ENCODE measurements at regions not wholly inside any gene's neighbourhood (a gene's known extent, or its start where the extent isn't known, plus 50 kb on each side); places are given as distances from the start of the nearest gene placed in this dataset.

GRCh38 chr4:3680656-3681055, 85.5 kb upstream of the ADRA2C start:
- Mint-ChIP-seq H3K9me3 (peaks cover 10% of the 10 kb centered on the region), H3K4me1 (no peaks in the 10 kb centered on the region), H3K27me3 (peaks cover 85% of the 10 kb centered on the region), H3K27ac (no peak overlapping the region), H3K4me3 (no peak overlapping the region), H3K36me3 (no peaks in the 10 kb centered on the region)
- no peak for ATAC-seq

- H3K4me1 Mint-ChIP-seq: no peaks in the 10 kb centered on the region
- H3K36me3 Mint-ChIP-seq: no peaks in the 10 kb centered on the region
- no peak for ATAC-seq
- no peak overlapping the region for H3K27ac Mint-ChIP-seq
- H3K4me3 Mint-ChIP-seq: no peak overlapping the region
- peaks cover 86% of the 10 kb centered on the region for H3K27me3 Mint-ChIP-seq
- peaks cover 10% of the 10 kb centered on the region for H3K9me3 Mint-ChIP-seq
Observed at GRCh38 chr4:3679851-3680311, 86.3 kb upstream of the ADRA2C start.

DNA sequence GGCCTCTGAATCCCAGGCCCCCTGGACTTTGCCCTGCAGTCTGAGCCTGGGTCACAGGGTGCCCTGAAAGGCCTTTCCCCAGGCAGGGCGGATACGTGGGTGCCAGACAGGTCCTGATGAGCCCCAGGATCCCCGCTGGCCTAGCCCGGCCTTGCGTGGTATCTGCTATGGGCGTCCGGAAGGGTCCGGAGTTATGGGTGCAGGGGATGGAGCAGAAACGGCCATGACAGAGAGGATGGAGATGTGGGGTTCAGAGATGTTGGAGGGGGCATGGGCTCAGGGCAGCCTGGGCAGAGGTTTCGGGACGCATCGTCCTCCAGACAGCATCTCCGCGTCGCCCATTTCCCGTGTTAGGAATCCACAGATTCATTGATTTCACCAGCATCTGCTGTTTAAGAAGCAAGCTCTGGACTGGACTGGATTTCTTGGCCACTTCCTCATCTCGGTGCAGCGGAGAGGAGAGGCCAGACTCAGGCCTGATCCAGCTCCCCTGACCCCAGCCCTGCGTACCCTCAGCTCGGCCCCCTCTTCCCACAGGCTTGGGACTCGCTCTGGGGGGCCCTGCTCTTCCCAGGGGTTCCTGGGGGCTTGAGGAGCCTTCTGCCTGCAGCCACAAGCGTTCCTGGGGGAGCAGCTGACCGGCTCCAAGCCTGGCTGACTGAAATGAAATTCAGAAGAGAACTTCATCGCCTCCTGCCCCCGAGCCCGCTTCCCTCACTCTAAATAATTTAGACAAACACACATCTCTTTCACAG, 86.9 kb upstream of the ADRA2C start:
- H3K4me3 Mint-ChIP-seq: no peak overlapping the region

DNA sequence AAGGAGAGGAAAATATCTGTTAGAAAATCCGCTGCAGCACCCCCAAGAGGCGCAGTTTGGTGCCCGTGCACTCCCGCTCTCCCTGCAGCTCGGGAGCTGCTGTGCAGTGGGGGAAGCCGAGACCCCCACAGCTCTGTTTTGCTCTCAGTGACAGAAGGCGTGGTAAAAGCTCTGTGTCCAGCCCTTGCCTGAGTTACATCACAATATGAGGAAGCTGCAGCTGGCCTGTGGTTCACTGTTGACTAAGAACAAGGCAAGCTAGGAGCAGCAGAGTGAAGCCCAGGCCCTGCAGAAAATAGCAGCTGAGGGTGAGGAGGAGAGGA, 88.5 kb upstream of the ADRA2C start:
- peaks cover 16% of the 10 kb centered on the region for H3K9me3 Mint-ChIP-seq
- H3K36me3 Mint-ChIP-seq: no peaks in the 10 kb centered on the region
- no peak for ATAC-seq
- H3K4me3 Mint-ChIP-seq: no peak overlapping the region
- H3K27me3 Mint-ChIP-seq: peaks cover 78% of the 10 kb centered on the region
- no peaks in the 10 kb centered on the region for H3K4me1 Mint-ChIP-seq
- no peak overlapping the region for H3K27ac Mint-ChIP-seq

More for the DNA sequence above, 86.9 kb upstream of the ADRA2C start:
- Mint-ChIP-seq H3K36me3 (no peaks in the 10 kb centered on the region), H3K27me3 (peaks cover 85% of the 10 kb centered on the region), H3K9me3 (peaks cover 10% of the 10 kb centered on the region), H3K4me1 (no peaks in the 10 kb centered on the region), H3K27ac (no peak overlapping the region)
- no peak for ATAC-seq

DNA sequence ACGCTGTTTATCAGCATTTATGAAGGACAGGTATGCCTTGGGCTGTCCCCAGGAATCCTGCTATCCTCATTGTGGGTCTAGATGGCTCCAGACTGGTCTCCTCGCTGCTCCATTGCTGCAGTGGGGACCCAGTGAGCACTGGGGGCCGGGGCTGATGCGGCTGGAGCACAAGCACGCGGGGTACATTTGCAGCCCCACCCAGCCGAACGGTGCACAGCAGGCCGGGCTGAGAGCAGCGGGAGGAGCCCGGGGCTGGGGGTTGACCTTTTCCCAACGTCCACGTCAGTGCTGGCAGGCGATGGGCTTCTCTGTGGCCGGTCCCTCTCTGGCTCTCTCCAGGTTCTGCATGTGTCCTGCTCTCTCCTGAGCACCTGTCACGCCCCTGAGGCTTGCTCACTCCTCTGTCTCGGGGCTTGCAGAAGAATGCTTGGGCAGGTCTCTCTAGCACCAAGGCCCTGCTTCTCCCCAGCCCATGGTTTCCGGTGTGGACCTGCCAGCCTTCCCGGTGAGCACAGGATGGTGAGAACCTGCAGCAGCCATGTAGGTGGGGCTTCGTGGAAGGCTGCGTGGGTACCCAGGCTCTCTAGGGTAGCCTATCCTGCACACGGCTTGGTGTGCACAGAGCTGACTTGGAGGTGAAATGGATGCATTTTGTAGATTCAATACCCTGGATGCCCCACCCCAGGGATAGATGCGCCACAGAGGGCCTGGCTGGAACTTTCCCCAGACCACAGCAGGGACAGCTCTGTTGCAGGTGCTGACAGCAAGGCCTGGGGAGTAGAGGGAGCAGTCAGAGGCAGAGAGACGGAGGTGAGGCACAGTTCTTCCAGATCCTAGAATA, 89.1 kb upstream of the ADRA2C start:
- Mint-ChIP-seq H3K9me3 (peaks cover 21% of the 10 kb centered on the region), H3K36me3 (no peaks in the 10 kb centered on the region), H3K4me1 (no peaks in the 10 kb centered on the region), H3K4me3 (no peak overlapping the region), H3K27ac (no peak overlapping the region), H3K27me3 (peaks cover 78% of the 10 kb centered on the region)
- no peak for ATAC-seq

- no peak for ATAC-seq
- H3K27me3 Mint-ChIP-seq: peaks cover 81% of the 10 kb centered on the region
- no peaks in the 10 kb centered on the region for H3K36me3 Mint-ChIP-seq
- peaks cover 23% of the 10 kb centered on the region for H3K9me3 Mint-ChIP-seq
- no peaks in the 10 kb centered on the region for H3K4me1 Mint-ChIP-seq
- no peak overlapping the region for H3K4me3 Mint-ChIP-seq
- no peak overlapping the region for H3K27ac Mint-ChIP-seq
Observed at GRCh38 chr4:3676196-3676595, 90.0 kb upstream of the ADRA2C start.

DNA sequence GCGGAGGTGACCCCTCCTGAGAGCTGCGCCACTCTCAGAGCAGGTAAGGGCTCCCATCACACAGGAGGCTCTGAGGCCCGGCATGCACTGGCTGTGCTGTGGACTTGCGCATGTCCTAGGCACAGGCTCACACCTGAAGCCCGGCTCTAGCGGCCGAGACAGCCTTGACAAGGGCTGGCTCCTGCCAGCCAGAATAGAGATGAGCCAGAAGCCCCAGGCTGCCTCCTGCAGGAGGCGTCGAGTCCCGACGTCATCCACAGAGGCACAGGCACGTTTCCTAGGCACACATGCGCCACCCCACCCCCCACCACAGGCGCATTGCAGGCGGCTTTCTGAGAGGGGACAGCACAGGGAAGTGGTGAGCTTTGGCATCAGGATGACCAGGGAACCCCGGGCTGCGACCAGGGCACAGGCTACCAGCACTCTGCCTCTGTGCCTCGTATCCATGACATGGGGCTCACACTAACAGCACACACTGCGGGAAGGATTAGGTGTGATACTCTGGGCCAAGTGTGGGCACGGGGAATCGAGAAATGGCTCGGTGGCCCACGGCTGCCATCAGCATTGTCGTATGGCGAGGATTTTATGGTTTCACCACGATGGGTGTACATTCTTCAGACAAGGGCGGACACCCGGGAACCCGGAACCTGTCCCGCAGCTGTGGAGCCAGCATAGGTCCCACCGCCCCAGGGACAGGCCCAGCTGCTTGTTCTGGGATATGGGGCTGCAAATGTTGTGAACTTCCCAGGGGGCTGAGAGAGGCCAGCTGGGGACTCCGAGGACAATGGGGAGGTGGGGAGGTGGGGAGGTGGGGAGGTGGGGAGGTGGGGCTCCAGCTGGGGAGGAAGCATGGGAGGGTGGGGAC, 90.7 kb upstream of the ADRA2C start:
- no peaks in the 10 kb centered on the region for H3K36me3 Mint-ChIP-seq
- H3K27ac Mint-ChIP-seq: no peak overlapping the region
- ATAC-seq: no peak
- no peaks in the 10 kb centered on the region for H3K4me1 Mint-ChIP-seq
- peaks cover 23% of the 10 kb centered on the region for H3K9me3 Mint-ChIP-seq
- peaks cover 86% of the 10 kb centered on the region for H3K27me3 Mint-ChIP-seq
- no peak overlapping the region for H3K4me3 Mint-ChIP-seq

DNA sequence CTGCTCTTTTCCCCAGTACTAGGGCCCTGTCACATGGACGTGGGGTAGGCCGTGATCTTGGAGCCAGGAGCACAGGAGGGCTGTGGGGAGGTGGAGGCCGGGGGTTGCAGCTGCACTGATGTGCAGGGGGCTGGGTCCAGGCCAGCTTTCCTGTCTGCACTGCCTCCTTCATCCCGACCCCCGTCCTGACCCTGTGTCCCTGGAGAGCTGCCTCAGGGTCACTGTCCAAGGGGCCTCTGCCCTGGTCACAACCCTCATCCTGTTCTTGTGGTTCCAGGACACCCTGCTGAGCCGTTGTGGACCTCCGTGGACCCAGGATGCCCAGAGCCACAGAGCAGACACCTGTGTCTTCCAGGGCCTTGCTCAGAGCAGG, 91.7 kb upstream of the ADRA2C start:
- Mint-ChIP-seq H3K4me1 (no peaks in the 10 kb centered on the region), H3K9me3 (peaks cover 23% of the 10 kb centered on the region), H3K4me3 (no peak overlapping the region), H3K27ac (no peak overlapping the region), H3K36me3 (no peaks in the 10 kb centered on the region), H3K27me3 (peaks cover 83% of the 10 kb centered on the region)
- no peak for ATAC-seq

DNA sequence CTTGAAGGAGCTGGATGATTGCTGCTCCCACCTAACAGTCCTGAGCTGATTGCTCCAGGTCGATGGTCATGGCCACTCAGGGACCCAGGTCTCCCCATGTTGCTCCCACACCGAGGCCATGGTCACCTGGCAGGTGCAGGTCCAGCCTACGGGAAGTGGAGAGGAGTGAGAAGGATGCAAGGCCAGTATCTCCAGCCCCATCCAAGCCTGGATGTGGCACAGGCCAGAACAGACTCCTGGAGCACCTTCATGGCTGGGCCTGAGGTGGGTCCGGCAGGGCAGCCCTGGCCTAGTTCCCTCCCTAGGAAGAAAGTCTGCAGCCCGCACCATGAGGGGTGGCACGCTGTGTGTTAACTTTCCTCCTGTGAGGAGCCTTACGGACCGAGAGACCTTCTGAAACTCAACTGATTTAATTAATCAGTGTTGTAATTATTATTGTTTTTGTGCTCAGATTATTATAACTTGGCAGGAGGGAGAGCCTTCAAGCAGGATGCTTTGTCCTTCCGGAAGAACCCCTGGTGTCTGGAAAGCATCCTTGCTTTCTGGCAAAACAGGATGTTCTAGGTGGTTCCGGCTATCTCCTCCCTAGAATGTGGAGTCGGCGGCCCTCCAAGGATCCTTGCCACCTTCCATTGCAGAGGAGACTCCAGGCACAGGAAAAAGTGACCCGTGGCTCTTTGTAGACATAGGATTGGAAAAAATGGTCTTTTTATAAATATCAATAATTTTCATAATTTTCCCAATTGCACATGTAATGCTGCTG, 92.3 kb upstream of the ADRA2C start:
- Mint-ChIP-seq H3K4me1 (no peaks in the 10 kb centered on the region), H3K36me3 (no peaks in the 10 kb centered on the region), H3K27ac (no peak overlapping the region), H3K4me3 (no peak overlapping the region), H3K9me3 (peaks cover 23% of the 10 kb centered on the region), H3K27me3 (peaks cover 77% of the 10 kb centered on the region)
- ATAC-seq: no peak

GRCh38 chr4:3673176-3673575, 93.0 kb upstream of the ADRA2C start:
- Mint-ChIP-seq H3K27me3 (peaks cover 70% of the 10 kb centered on the region), H3K4me1 (no peaks in the 10 kb centered on the region), H3K27ac (no peak overlapping the region), H3K9me3 (peaks cover 18% of the 10 kb centered on the region), H3K4me3 (no peak overlapping the region), H3K36me3 (no peaks in the 10 kb centered on the region)
- no peak for ATAC-seq

GRCh38 chr4:3672465-3672831, 93.7 kb upstream of the ADRA2C start:
- H3K36me3 Mint-ChIP-seq: peaks cover 5% of the 10 kb centered on the region
- H3K9me3 Mint-ChIP-seq: peaks cover 18% of the 10 kb centered on the region
- ATAC-seq: no peak
- H3K4me1 Mint-ChIP-seq: no peaks in the 10 kb centered on the region
- no peak overlapping the region for H3K4me3 Mint-ChIP-seq
- H3K27ac Mint-ChIP-seq: no peak overlapping the region
- H3K27me3 Mint-ChIP-seq: peaks cover 62% of the 10 kb centered on the region

DNA sequence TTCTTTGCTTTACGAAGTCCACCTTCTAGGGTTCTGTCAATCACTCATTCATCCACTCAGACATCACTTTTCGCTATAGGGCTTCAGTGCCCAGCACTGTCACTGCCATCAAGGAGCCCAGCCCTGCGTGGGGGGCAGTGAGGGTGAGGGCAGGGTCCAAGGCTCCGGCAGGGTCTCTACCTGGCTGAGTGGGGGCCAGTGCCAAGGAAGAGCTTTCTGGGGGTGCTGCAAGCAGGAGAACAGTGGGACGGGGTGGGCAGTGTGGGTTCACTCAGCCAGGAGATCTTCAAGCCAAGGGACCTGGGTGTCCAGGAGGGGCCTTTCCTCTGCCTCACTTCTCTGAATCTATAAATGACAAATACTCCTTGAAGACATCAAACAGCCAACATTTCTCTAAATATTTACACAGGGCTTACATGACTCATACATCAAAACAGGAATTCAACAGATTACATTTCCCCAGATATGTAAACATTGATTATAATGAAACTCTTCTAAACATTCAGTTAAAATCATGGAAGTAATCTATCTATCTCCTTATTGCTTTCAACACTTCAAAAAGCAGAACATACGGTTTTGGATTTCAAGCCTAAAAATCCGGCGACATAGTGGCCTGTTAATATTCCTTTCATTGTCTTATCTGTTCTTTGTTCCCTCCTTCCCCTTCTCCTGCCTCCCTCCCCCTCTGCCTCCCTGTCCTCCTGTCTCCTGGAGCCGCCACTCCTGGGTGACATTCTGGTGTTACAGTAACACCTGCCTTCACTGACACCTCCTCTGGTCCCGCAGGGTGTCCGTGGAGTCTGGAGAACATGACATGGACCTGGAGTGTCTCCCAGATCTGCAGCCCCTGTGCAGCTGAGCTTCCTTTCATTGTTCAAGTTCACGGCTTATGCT, 94.4 kb upstream of the ADRA2C start:
- no peak overlapping the region for H3K4me3 Mint-ChIP-seq
- peaks cover 8% of the 10 kb centered on the region for H3K36me3 Mint-ChIP-seq
- H3K27ac Mint-ChIP-seq: no peak overlapping the region
- ATAC-seq: no peak
- peaks cover 20% of the 10 kb centered on the region for H3K9me3 Mint-ChIP-seq
- peaks cover 56% of the 10 kb centered on the region for H3K27me3 Mint-ChIP-seq
- no peaks in the 10 kb centered on the region for H3K4me1 Mint-ChIP-seq

GRCh38 chr4:3670521-3671519, 95.4 kb upstream of the ADRA2C start:
- peaks cover 46% of the 10 kb centered on the region for H3K27me3 Mint-ChIP-seq

More at GRCh38 chr4:3670521-3671519, 95.4 kb upstream of the ADRA2C start:
- Mint-ChIP-seq H3K27ac (no peak overlapping the region), H3K36me3 (peaks cover 8% of the 10 kb centered on the region), H3K9me3 (peaks cover 20% of the 10 kb centered on the region), H3K4me3 (no peak overlapping the region), H3K4me1 (peaks cover 9% of the 10 kb centered on the region)
- no peak for ATAC-seq

All from stimulated activated memory B cell treated with anti-CD40 and anti-IgM and Interleukin-4, amounts not matched to agents 10 μg/mL and 1 μg/mL and 100 μg/mL, for 72 hours (primary cell).